ENCODE measurements at regions not wholly inside any gene's neighbourhood (a gene's known extent, or its start where the extent isn't known, plus 50 kb on each side); places are given as distances from the start of the nearest gene placed in this dataset.
A peak's percentile ranks its signal among the peaks of the same experiment; 100 is the strongest.

DNA sequence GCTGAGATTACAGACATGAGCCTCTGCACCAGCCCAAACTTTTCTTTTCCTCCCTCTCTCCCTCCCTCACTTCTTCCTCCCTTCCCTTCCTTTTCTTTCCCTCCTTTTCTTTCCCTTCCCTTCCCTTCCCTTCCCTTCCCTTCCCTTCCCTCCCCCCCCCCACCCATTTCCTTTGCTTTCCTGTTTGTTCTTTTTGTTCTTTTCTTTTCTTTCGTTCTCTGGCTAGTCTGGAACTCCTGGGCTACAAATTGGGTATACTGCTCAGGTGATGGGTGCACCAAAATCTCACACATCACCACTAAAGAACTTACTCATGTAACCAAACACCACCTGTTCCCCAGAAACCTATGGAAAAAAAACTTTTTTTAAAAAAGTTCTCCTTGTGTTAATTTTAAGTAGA, 174.8 kb upstream of the CHODL start:
- DNase-seq (ENCODE audit: low spot score), result no peak
- TF ChIP-seq, protein P1, sequence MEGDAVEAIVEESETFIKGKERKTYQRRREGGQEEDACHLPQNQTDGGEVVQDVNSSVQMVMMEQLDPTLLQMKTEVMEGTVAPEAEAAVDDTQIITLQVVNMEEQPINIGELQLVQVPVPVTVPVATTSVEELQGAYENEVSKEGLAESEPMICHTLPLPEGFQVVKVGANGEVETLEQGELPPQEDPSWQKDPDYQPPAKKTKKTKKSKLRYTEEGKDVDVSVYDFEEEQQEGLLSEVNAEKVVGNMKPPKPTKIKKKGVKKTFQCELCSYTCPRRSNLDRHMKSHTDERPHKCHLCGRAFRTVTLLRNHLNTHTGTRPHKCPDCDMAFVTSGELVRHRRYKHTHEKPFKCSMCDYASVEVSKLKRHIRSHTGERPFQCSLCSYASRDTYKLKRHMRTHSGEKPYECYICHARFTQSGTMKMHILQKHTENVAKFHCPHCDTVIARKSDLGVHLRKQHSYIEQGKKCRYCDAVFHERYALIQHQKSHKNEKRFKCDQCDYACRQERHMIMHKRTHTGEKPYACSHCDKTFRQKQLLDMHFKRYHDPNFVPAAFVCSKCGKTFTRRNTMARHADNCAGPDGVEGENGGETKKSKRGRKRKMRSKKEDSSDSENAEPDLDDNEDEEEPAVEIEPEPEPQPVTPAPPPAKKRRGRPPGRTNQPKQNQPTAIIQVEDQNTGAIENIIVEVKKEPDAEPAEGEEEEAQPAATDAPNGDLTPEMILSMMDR (IDR thresholded peaks at IDR 0.05; ENCODE audit: extremely low read depth, missing control alignments), result no peak

GRCh38 chr21:18060402-18060801, 184.2 kb upstream of the CHODL start:
- TF ChIP-seq, protein P1 (IDR thresholded peaks at IDR 0.05; ENCODE audit: extremely low read depth, missing control alignments), result no peak

DNA sequence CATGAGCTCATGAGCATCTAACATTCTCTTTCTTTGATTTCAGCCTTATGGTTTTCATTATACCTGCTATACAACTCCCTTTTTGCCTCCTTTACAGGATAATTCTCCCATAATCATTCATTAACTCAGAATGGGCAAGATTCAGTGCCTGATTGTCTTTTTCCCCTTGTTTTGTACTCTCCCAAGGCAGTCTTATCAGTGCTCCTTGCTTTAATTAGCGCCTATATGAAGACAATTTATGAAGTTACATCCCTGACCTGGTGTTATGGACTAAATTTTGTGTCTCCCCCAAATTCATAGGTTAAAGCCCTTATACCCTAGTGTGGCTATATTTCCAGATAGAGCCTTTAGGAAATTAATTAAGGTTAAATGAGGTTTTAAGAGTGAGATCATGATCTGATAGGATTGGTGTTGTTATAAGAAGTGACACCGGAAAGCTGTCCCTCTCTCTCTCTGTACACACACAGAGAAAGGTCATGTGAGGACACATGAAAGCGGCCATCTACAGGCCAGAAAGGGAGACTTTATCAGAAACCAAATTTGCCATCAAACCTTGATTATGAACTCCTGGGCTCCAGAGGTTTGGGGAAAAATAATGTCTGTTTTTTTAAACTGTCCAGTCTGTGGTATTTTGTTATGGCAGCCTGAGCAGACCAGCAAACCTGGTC, 185.8 kb upstream of the CHODL start:
- TF ChIP-seq, protein P1 (IDR thresholded peaks at IDR 0.05; ENCODE audit: extremely low read depth, missing control alignments), result no peak
- DNase-seq (ENCODE audit: low spot score), result no peak

More at GRCh38 chr21:18060402-18060801, 184.2 kb upstream of the CHODL start:
- no peak for DNase-seq (ENCODE audit: low spot score)

GRCh38 chr21:18053151-18053550, 191.5 kb upstream of the CHODL start:
- TF ChIP-seq, protein P1 (IDR thresholded peaks at IDR 0.05; ENCODE audit: extremely low read depth, missing control alignments), result no peak
- DNase-seq (ENCODE audit: low spot score), result no peak

DNA sequence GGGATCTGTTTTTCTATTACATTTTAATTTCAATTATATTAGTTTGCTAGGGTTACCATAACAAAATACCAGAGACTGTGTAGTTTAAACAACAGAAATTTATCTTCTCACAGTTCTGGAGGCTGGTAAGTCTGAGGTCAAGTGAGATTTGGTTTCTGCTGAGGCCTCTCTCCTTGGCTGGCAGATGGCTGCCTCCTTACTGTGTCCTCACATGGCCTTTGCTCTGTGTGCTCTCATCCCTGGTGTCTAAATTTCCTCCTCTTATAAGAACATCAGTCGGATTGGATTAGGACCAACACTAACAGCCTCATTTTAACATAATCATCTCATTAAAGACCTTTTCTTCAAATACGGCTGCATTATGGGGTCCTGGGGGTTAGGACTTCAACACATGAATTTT, 195.2 kb upstream of the CHODL start:
- TF ChIP-seq, protein P1 (IDR thresholded peaks at IDR 0.05; ENCODE audit: extremely low read depth, missing control alignments), result no peak
- DNase-seq (ENCODE audit: low spot score), result no peak

- TF ChIP-seq, protein P1 (IDR thresholded peaks at IDR 0.05; ENCODE audit: extremely low read depth, missing control alignments), result peak; percentile 21
- peak; percentile 1 for DNase-seq (ENCODE audit: low spot score)
These were observed 203.6 kb upstream of the CHODL start for GRCh38 chr21:18041012-18041411.

DNA sequence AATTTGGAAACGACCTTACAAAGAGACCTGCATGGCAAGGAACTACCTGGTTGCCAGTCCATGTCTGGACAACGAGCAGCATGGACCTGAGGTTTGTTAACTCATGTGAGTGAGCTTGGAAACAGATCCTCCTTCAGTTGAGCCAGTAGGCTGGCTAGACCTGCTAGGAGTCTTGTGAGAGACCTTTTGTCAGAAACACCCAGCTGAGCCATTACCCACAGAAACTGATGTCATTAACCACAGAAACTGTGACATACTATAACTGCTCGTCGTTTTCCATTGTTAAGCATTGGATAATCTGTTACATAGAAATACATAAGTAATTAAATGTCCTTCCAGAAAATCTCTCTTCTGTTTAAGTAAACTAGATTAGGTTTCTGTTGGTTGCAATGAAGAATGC, 211.1 kb upstream of the C21orf91 start:
- no peak for DNase-seq (ENCODE audit: low spot score)

More for the DNA sequence above, 211.1 kb upstream of the C21orf91 start:
- TF ChIP-seq, protein P1 (IDR thresholded peaks at IDR 0.05; ENCODE audit: extremely low read depth, missing control alignments), result no peak

All from GM20000 (cell line).